ENCODE measurements at regions not wholly inside any gene's neighbourhood (a gene's known extent, or its start where the extent isn't known, plus 50 kb on each side); places are given as distances from the start of the nearest gene placed in this dataset.

GRCh38 chr2:125553768-125554167 is 1102.2 kb upstream of the GYPC start:
- ChIA-PET CTCF (no interaction called here), POLR2A (no interaction called here)
- H3K4me1 ChIP-seq (ENCODE audit: control insufficient read depth in 2 of 2, insufficient read depth in 2 of 2, low read length in 2 of 2), result no peaks in the 10 kb centered on the region
- H2AFZ ChIP-seq (ENCODE audit: insufficient read depth, low read depth, low read length, poor library complexity, severe bottlenecking), result no peak overlapping the region
- Mint-ChIP-seq H3K27ac (no peak overlapping the region), H3K9me3 (ENCODE audit: insufficient read depth) (peaks cover 4% of the 10 kb centered on the region), H3K4me1 (no peaks in the 10 kb centered on the region), H3K4me3 (no peak overlapping the region), H3K27me3 (no peaks in the 10 kb centered on the region)
- H3K79me2 ChIP-seq (ENCODE audit: control insufficient read depth, insufficient read depth, low read length), result no peaks in the 10 kb centered on the region
- WGBS (ENCODE audit: insufficient coverage), result no CpG with 5 or more reads among the region's 1 CpG
- no peak overlapping the region for H3K27ac ChIP-seq (ENCODE audit: low read length in 2 of 2)
- no peaks in the 10 kb centered on the region for H4K20me1 ChIP-seq (ENCODE audit: control insufficient read depth, insufficient read depth, low read length, poor library complexity, severe bottlenecking)
- no peak for TF ChIP-seq EZH2 (IDR thresholded peaks at IDR 0.05; ENCODE audit: borderline replicate concordance, insufficient read depth, low read depth, low read length, poor library complexity, severe bottlenecking)
- TF ChIP-seq CTCF (IDR thresholded peaks at IDR 0.05), result no peak
- intact Hi-C loops (cut with micrococcal nuclease), result no loop called here
- ATAC-seq (ENCODE audit: low read depth) (no peak), DNase-seq (no peak)
- no peaks in the 10 kb centered on the region for H3K9me3 ChIP-seq (ENCODE audit: control extremely low read depth in 1 of 3, control insufficient read depth in 2 of 3, insufficient read depth in 1 of 3, low read length in 2 of 3)
- H3K27me3 ChIP-seq (replicated peaks in 1 of 4; ENCODE audit: control extremely low read depth in 1 of 4, control insufficient read depth in 3 of 4, insufficient read depth in 4 of 4, low read length in 3 of 4), result no peaks in the 10 kb centered on the region
- no peaks in the 10 kb centered on the region for H3K36me3 ChIP-seq (replicated peaks in 1 of 2; ENCODE audit: control extremely low read depth in 1 of 2, control insufficient read depth in 1 of 2, extremely low read depth in 1 of 2, insufficient read depth in 2 of 2, low read length in 1 of 2)
- no peak overlapping the region for H3K4me2 ChIP-seq (replicated peaks; ENCODE audit: low read depth, low read length, poor library complexity, severe bottlenecking)
- H3K4me3 ChIP-seq (ENCODE audit: control extremely low read depth in 1 of 5, extremely low read depth in 1 of 5, insufficient read depth in 1 of 5, low read depth in 2 of 5, low read length in 4 of 5), result no peak overlapping the region
- H3K9ac ChIP-seq (ENCODE audit: low read length), result no peak overlapping the region

GRCh38 chr2:125554956-125555355 is 1101.0 kb upstream of the GYPC start:
- Histone ChIP-seq H3K27me3 (replicated peaks in 1 of 4; ENCODE audit: control extremely low read depth in 1 of 4, control insufficient read depth in 3 of 4, insufficient read depth in 4 of 4, low read length in 3 of 4) (no peaks in the 10 kb centered on the region), H3K4me3 (ENCODE audit: control extremely low read depth in 1 of 5, extremely low read depth in 1 of 5, insufficient read depth in 1 of 5, low read depth in 2 of 5, low read length in 4 of 5) (no peak overlapping the region), H2AFZ (ENCODE audit: insufficient read depth, low read depth, low read length, poor library complexity, severe bottlenecking) (no peak overlapping the region), H3K36me3 (replicated peaks in 1 of 2; ENCODE audit: control extremely low read depth in 1 of 2, control insufficient read depth in 1 of 2, extremely low read depth in 1 of 2, insufficient read depth in 2 of 2, low read length in 1 of 2) (no peaks in the 10 kb centered on the region), H3K4me1 (ENCODE audit: control insufficient read depth in 2 of 2, insufficient read depth in 2 of 2, low read length in 2 of 2) (no peaks in the 10 kb centered on the region), H3K27ac (ENCODE audit: low read length in 2 of 2) (no peak overlapping the region), H3K9ac (ENCODE audit: low read length) (no peak overlapping the region), H3K4me2 (replicated peaks; ENCODE audit: low read depth, low read length, poor library complexity, severe bottlenecking) (no peak overlapping the region), H3K79me2 (ENCODE audit: control insufficient read depth, insufficient read depth, low read length) (no peaks in the 10 kb centered on the region), H4K20me1 (ENCODE audit: control insufficient read depth, insufficient read depth, low read length, poor library complexity, severe bottlenecking) (no peaks in the 10 kb centered on the region), H3K9me3 (ENCODE audit: control extremely low read depth in 1 of 3, control insufficient read depth in 2 of 3, insufficient read depth in 1 of 3, low read length in 2 of 3) (no peaks in the 10 kb centered on the region)
- Mint-ChIP-seq H3K4me1 (no peaks in the 10 kb centered on the region), H3K27me3 (no peaks in the 10 kb centered on the region), H3K27ac (no peak overlapping the region), H3K9me3 (ENCODE audit: insufficient read depth) (peaks cover 3% of the 10 kb centered on the region), H3K4me3 (no peak overlapping the region)
- ATAC-seq (ENCODE audit: low read depth) (no peak), DNase-seq (no peak)
- intact Hi-C loops (cut with micrococcal nuclease), result no loop called here
- TF ChIP-seq CTCF (IDR thresholded peaks at IDR 0.05), result no peak
- no peak for TF ChIP-seq EZH2 (IDR thresholded peaks at IDR 0.05; ENCODE audit: borderline replicate concordance, insufficient read depth, low read depth, low read length, poor library complexity, severe bottlenecking)
- POLR2A ChIA-PET, result no interaction called here
- WGBS (ENCODE audit: insufficient coverage), result no CpG with 5 or more reads among the region's 2 CpGs
- CTCF ChIA-PET, result no interaction called here
